ENCODE measurements at regions not wholly inside any gene's neighbourhood (a gene's known extent, or its start where the extent isn't known, plus 50 kb on each side); places are given as distances from the start of the nearest gene placed in this dataset.
A peak's percentile ranks its signal among the peaks of the same experiment; 100 is the strongest.
"Not testable (repeated sequence)": the region's sequence is repeated elsewhere in the genome, so short reads cannot be mapped to it uniquely, and the experiment has no call there.

DNA sequence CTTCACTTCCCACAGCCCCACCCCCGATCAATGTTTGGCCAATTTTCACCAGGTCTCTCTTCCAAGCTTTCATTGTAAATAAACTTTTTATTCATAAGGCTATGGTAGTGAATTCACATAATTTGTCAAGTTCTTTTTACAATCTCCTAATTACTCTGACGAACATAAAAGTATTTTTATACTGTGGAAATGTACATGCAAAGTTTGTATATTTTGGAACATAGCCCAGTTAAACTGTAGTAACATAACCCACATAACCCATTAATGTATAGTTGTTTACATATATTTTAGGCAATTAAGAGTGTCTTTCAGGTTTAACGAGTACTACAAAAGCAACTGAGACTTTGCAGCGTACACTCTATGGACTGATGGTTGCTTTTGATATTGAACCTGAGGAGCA is 228.3 kb upstream of the ERBB4 start:
- no peak for DNase-seq

DNA sequence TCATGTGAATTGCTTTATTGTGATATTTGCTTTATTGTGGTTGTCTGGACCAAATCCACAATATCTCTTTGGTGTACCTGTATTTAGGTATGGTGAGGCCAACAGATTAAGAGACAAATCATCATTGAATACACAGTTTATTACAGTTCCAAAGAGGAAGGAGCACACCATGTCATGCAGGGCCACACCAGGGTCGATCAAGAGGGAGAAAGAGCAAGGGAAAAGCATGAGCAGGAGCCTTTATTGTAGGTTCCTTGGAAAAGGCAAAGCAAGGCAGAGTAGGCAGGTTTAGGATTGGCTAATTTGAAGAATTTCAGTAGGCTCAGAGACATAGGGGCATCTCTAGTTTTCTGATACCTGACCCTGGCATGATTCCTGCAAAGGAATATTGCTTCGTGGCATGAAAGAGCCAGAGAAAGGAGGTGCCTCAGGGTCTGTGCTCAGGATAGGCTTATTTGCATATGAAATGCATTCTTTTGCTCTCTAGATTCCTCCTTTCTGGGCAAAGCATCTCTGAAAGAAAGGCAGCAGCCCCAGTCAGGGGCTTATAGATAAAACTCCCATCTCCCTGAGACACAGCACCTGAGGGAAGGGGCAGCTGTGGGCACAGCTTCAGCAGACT is 214.2 kb upstream of the ERBB4 start:
- no peak for DNase-seq

DNA sequence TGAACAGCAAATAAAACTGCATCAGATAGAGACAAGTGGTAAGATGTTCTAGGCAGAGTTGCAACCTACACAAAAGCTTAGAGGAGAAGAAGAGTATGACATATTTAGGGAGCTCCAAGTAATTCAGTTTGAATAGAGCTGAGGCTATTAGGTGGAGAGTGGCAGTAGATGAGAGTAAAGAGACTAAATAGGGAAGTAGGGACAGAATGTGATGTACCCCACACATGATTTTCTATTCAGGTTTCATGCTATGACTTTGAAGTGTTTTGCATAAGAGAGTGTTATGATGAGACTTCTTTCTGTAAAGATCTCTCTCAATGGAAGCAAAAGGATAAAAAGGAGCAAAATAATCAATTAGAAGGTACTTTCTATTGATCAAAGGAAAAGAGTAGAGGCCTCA is 206.8 kb upstream of the ERBB4 start:
- DNase-seq, result no peak

DNA sequence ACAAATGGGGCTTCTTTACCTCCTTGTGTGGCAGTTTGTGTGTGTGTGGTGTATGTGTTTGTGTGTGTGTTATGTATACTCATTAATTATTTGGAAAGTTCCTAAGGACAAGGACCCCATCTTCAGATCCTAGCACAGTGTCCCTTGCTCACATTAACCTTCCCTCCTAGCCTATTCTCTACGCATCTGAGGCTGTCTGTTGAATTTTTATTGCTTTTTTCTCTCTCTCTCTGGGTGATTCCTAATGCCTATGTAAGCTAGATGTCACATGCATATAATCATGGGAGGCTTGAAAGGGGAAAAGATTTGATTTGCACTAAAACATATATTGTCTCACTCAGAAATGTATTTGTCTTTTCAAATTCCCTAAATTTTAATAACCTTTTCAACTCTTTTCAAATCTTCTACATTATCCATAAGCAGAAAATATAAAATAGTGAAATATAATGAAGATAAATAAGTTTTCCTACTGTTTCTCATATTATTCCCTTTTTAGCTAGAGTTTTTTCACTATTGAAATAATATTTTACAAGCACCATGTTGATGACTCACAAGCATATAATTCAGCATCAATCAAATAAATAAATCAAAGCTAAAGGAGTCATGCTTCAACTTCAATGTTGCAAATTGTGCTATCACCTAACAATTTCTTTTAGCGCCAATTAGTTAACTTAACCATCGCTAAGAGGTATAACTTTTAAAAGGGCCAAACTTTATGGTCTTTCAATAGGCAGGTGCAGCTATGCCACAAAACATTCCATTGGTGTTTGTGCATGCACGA is 199.0 kb upstream of the ERBB4 start:
- DNase-seq, result no peak

DNA sequence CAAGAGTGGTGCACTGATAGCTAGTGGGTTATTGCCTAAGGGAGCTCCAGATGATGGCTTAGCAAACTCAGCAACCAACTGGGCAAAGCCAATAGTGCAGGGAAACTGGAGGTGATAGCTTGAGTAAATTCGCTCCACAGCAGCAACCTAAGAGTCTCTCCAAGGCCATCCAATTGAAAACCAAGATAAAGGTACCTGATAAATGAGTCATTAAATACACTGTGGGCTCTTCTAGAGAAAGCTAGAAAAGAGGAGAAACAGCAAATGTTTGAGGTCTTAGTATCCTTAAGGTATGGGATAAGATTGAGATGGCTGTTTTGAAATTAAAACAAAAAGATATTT is 197.8 kb upstream of the ERBB4 start:
- DNase-seq, result no peak

DNA sequence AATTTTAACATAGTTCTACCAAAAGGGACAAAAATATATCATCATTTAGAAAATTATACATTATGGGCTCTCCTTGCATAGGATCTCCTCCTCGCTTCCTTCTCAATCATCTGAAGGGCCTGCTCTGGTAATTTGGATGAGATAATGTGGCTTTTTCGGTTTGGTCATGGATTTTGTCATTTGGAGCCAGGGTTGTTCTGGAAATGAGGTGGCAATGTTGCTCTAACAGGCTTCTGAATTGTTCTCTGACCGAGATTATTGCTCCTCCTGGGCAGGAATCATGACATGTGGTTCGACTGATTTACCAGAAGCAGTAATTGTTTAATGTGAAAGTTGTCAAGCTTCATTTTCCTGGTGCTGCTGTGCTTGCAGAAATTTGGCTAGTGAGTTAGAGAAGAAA is 194.7 kb upstream of the ERBB4 start:
- no peak for DNase-seq

DNA sequence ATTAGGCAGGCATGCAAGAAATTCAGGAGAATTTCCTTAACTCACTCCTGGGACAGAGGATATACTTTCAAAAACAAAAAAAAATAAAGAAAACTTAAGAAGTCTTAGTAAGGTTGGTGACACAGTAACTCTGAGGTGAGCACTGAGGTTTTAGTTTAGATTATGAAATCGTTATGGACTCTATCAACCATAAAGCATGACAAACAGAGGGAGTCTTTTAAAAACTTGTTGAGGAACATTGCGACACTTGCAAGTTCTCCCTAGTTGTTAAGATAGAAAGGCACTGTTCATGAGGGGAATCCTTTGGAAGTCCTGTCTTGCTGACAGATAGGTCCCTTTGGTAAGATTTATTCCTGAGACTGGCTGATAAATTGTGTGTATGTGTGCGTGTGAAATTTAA is 194.3 kb upstream of the ERBB4 start:
- no peak for DNase-seq

DNA sequence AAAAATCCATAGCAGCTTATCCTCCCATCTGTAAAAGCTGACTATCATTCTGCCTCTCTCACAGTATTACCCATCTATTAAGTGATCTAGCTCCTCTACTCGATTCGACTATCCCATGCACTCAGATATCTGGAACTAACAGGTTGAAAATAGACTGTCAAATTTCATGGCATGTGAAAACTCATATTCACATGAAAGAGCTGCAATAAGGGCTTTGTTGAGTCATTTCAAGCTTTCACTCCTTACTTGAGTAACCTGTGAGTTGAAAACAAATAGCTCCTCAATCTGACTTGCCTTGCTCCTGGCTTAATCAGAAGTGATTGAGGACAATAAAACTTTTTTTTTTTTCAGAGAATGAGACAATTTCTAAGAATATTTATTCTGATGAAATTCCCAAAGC is 192.4 kb upstream of the ERBB4 start:
- DNase-seq, result no peak

DNA sequence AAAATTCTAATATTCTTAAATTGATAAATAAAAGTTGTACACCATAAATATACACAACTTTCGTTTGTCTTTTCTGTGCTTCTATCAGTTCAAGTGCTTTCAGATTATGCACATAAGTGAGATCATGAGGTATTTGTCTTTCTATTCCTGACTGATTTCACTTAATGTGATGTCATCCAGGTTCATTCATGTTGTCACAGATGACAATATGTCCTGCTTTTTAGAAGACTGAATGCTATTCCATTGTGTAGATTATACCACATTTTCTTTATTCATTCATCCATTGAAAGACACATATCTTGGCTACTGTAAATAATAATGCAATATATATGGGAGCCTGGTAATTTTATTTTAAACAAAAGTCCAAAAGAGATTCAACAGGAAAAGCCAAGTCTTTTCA is 190.1 kb upstream of the ERBB4 start:
- no peak for DNase-seq

DNA sequence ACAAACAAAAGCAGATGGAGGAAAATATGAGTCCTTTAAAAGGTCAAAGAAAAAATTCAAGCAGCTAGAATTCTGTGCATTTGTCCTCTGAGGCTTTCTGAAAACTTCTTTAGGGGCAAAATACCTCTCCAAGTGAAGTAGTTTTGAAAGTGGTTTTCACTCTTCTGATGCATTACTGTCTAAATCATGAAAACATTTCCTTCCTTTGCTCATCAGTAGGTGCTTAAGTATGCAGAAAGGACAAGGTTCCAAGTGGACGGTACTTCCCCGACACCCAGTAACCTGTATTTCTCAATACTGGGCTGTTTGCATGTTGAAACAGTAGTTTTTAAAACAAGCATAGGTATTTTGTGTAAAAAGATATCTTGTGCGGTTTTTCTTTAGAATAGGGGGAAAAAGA is 189.1 kb upstream of the ERBB4 start:
- DNase-seq, result no peak

DNA sequence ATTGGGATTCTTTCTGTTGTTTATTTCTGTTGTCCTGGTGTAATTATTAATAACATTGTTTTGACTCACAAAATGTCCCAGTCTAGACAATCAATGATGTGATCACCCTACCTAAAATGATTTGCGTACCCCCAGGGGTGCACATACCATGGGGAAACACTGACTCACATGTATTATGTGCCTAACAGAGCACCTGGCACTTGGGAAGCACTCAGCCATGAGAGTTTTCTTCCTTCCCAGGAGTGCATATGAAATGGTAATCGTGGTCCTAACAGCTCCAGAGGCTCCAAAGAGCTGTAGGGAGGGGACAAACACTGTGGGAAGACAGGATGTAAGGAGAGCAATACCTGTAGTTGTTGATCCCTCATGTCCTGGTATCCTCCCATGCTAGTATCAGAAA is 187.8 kb upstream of the ERBB4 start:
- no peak for DNase-seq

DNA sequence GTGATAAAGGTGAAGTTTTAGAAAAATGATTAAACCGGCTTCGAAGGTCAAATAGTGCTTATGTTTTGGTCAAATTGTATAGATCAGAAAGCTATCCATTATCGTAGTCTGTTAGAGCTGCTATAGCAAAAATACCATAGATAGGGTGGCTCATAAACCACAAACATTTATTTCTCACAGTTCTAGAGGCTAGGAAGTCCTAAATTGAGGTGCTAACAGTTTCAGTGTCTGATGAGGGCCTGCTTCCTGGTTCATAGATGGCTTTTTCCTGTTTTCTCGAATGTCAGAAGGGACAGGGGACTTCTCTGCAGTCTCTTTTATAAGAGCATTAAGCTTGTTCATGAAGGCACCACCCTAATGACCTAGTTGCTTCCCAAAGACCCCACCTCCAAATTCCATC is 186.6 kb upstream of the ERBB4 start:
- no peak for DNase-seq

DNA sequence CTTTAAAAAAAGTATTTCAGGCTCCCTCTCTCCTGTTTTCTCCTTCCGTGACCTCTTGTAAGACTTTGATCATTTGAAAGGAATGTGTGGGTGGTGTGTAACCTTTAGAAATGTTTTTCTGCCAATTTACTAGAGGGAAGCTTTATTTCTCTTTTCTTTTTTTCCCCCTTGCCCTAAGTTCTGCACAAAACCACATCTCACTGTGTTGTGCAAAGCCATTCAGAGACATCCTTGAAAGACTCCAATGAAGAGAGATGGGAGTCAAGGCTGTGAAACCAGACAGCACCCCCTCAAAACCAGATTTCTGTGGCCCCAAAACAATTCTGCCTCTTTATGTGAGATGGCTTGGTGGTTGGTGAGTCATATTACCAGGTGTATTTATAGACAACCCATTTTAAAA is 184.6 kb upstream of the ERBB4 start:
- no peak for DNase-seq

DNA sequence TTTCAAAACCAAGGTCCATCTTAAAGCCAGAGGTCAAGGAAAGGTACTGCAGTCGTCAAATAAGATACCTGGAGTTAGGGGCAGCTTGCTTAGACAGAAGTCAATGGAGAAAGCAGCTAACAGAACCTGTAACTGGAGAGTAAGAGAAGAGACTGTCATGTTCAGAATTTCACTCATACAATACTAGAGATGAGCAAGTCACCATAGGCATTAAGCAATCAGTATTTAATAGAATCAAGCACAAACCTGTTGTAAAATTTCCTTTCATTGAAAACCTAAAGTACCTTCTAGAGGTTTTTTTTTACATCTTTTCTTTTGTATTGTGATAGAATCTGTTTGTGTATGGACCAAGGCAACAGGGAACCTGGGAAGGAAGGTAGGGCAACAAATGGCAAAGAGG is 183.4 kb upstream of the ERBB4 start:
- DNase-seq, result no peak

DNA sequence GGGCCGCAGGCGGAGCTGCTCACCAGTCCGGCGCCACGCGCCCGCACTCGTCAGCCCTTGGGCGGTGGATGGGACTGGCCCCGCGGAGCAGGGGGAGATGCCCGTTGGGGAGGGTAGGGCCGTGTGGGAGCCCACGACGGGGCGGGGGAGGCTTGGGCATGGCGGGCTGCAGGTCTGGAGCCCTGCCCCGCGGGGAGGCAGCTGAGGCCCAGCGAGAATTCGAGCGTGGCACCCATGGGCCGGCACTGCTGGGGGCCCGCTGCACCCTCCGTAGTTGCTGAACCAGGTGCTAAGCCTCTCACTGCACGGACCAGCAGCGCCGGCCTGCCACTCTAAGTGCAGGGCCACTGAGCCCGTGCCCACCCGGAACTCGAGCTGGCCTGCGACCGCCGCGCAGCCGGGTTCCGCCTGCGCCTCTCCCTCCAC is 182.4 kb upstream of the ERBB4 start:
- no peak for DNase-seq

DNA sequence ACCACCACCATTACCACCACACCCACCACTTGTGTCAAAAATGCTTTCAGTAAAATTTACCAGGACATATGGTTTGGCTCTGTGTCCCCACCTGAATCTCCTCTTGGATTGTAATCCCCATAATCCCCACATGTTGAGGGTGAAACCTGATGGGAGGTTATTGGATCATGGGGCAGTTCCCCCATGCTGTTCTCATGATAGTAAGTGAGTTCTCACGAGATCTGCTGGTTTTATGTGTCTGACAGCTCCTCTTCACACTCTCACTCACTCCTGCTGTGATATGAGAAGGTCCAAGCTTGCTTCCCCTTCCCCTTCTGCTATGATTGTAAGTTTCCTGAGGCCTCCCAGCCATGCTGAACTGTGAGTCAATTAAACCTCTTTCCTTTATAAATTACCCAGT is 176.8 kb upstream of the ERBB4 start:
- DNase-seq, result not testable (repeated sequence)

DNA sequence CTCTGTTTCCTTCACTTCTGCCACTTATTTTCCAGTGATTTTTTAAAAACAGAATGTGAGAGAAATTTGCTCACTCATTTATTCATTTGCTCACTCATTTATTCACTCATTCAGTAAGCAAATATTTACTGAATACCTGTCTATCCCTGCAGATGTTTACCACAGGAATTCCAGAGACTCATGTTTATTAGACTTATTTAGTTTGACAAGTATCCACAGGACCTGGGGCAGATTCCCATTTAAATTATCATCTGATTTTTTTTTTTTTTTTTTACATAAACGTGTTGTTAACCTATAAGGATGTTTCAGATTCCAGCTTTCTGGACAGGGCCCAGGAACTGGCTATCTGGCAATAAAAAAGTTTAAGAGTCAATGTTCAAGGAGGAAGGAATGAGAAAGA is 175.1 kb upstream of the ERBB4 start:
- DNase-seq, result no peak

DNA sequence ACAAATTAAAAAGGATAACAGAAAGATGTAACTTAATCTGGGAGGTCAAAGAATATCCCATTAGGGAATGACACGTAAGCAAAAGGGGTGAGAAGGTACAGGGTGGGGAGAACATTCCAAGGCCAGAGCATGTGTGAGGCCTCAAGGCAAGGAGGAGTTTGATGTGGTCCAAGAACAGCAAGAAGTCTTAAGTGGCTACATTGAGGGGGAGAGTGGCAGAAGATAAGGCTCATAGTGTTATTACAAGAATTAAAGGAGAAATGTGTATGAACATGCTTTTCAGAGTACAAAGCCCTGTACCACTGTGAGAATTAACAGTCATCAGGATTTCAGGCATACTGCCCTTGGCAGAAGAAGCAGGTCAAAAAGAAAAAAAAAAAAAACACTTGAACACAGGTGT is 174.4 kb upstream of the ERBB4 start:
- no peak for DNase-seq

DNA sequence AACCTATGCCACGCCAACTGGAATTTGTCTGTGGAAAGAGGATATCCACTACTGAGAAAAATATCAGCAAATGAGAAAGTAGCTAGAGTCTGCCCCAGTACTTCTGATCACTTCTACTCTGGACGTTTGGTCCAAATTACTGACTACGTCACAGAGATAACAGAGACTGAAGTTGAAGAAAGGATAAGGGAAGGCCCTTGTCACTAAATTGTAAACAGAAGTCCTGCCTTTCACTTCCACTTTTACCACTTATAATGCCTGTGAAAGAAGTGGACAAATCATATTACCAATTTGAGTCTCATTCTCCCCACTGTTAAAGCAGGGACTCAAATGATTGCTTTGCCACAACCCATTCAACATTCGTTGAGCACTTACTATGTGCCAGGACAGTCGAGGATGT is 173.9 kb upstream of the ERBB4 start:
- no peak for DNase-seq

DNA sequence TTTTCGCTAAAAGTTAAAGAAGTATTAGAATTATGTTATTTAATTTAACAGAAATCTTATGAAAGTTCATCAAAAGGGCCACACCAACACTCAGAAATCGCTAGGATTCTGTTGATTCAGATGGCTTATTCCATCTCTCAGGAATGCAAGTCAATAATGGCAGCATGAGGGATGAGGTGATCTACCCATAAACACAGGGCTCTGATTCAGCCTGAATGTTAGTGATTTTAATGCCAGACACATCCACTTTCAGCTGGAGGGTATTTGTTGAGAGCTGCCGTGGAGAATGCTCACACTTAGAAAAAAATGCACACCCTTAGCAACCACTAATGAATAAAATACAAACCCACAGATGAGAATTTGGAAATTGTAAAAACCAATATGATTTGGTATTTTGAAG is 173.3 kb upstream of the ERBB4 start:
- DNase-seq, result no peak

DNA sequence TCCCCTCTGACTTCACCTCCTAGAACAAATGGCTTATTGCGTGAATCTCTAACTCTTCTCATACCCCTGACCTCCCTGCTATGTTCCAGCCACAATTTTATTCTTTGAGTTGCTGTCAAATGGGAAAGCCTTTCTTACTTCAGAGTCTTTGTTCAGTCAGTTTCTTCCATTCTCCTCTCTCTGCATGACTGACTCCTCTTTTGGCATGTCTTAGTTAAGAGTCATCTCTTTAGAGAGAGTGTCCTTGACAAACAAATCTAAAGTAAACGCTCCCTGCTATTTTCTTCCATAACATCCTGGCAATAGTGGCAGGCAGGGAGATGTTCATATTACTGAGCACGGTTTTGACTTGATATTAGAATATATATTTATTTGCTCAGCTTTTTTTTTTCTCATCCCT is 170.7 kb upstream of the ERBB4 start:
- DNase-seq, result no peak

DNA sequence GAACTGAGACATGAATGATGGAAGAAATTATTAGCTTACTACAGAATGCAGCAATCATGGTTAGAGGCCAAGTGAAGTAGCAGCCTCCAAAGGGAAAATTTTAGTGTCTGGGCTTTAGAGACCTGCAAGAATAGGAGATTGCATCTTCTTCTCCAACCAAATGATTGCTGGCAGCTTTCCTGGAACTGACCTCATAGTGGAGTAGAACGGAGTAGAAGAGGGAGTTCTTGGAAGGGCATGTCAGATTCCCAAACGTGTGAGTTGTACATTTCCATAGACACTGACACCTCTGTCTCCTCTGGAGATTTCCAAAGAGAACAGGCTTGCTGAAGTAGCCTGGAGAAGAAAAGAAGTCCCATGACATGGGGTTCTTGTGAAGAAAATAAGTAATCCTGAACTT is 169.8 kb upstream of the ERBB4 start:
- DNase-seq, result no peak

DNA sequence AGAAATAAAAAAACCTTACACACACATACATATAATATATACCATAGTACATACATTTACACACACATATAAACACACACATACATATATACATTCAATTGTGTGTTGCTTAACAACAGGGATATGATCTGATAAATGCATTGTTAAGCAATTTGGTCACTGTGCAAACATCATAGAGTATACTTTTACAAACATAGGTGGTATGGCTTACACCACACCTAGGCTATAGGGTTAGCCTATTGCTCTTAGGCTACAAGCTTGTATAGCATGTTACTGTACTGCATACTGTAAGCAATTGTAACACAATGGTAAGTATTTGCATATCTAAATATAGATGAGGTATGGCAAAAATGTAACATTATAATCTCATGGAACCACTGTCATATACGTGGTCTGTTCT is 156.8 kb upstream of the ERBB4 start:
- no peak for DNase-seq

DNA sequence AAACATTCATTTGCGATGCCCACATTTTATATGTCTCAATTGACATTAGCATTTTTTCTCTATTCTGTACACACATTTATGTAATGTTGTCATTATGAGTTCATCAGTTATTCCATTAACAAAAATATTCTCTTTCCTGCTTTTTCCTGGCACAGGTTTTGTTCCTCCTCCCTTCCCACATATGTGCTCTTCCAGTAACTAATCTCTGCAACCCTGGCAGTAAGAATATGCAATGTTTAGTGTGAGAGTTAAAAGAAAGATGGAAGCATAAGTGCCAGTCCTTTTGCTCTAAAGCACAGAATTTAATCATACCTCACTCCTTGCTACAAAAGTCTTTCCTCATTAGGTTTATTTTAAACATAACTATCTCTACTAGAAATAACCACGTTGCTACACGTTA is 155.8 kb upstream of the ERBB4 start:
- no peak for DNase-seq

DNA sequence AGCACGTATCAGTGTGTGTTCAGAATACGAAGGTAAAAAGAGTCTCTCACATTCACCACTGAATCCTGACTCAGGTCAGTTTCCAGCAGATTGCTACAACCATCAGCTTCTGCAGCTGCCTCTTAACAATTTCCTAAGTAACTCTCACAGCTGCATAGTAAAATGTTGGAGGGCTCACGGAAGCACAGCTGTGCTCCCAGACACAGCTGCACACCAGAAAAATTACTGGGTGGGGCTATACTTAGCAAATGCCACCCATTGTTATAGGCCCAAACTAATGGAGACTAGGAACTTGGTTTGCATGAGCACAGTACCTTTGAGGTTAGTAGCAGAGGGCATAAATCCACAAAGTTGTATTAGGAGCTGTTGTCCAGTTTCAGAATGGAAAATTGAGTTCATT is 153.9 kb upstream of the ERBB4 start:
- peak; percentile 26 for DNase-seq

All from RPMI8226 (cell line).